Activated CD4-positive, alpha-beta T cell treated with anti-CD3 and anti-CD28 coated beads, Interleukin-2, amount 50 U/mL, for 1 hour (primary cell): ENCODE measurements at regions not wholly inside any gene's neighbourhood (a gene's known extent, or its start where the extent isn't known, plus 50 kb on each side); places are given as distances from the start of the nearest gene placed in this dataset.
"Not testable (repeated sequence)": the region's sequence is repeated elsewhere in the genome, so short reads cannot be mapped to it uniquely, and the experiment has no call there.

Source experiments
- DNase-seq: peaks from one replicate; pipeline ENCODE4 v3.0.0-alpha.2; 2020

- peak; percentile 29 for DNase-seq
Observed at GRCh38 chr6:169868458-169868857, 117.0 kb downstream of the ERMARD start.

DNA sequence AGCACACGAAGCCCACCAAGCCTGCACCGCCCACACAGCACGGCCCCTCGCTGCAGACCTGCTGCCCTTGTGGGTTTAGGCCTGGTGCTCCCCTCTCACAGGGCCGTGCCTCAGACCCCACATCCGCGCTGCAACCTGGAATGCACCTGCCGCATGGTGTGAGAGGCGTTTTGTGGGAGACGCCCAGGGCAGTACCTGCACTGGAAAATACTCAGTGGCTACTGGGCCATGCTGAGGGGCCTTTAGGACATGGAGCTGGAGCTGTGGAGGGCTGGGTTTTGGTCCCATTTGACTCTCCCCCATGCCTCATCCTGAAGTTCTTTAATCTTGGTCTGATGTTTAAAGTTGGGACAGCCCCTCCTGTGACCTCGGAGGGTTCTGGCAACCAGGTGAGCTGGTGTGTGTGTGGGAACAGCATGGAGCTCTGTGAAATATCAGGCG is 116.3 kb downstream of the ERMARD start:
- DNase-seq = no peak

DNA sequence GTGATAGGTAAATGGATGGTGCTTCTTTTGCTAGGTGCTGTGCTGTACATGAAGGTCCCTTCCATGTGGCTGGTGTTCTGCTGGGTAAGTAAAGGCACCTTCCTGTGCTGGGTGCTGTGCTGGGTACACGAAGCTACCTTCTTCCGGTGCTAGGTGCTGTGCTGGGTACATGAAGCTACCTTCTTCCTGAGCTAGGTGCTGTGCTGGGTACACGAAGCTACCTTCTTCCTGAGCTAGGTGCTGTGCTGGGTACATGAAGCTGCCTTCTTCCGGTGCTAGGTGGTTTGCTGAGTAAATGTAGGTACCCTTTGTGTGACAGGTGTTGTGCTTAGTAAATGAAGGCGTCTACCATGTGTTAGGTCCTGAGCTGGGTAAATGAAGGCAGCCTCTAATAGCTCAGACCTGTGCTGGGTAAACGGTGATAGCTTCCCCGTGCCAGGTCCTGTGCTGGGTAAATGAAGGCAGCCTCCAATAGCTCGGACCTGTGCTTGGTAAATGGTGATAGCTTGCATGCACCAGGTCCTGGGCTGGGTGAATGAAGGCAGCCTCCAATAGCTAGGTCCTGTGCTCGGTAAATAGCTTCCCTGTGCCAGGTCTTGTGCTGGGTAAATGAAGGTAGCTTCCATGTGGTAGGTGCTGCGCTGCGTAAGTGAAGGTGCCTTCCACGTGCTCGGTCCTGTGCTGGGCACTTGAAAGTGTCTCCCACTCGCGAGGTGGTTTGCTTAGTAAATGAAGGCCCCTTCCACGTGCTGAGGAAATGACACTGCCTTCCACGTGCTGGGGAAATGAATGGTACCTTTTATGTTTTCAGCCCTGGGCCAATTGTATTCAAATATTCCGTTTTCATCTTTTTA is 115.5 kb downstream of the ERMARD start:
- DNase-seq = no peak

GRCh38 chr6:169866140-169866534 is 114.7 kb downstream of the ERMARD start:
- DNase-seq = no peak

GRCh38 chr6:169865346-169866139 is 114.1 kb downstream of the ERMARD start:
- no peak for DNase-seq

DNA sequence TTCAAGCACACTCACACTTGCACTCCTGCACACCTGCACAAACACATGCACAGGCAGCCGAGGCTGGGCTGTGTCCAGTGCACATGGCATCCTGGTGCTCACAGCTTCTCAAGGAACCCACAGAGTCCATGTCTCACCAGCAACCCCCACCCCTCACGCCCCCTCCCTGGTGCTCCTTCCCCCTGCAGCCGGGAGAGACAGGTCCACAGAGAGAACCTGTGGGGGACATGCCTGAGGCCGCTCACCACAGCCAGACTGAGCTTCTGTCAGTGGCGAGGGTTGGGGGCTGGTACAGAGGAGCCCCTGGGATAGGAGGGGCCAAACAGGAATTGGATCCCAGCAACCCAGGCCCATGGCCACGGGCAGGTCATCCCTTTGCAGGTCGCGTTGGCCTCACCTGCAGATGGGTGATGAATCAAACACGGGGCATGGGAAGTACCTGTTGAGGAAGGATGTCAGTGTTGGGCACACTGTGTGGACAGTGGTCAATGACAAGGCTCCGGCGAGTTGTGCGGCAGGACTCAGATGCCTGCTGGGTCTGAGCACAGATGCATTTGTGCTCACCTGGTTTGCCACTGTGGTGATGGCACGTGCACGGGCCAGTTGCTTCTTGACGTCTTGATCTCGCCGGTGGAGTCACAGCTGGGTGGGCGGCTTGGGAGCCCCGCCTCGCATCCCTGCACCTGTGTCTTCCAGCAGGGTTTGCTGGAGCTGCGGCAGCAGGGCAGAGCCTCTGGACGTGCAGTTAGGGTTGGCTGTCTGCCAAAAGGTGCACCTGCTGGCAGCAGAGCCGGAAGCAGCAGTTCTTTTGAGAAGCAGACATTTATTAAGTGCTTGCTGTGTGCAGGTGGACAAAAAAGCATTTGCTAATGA is 113.0 kb downstream of the ERMARD start:
- no peak for DNase-seq

DNA sequence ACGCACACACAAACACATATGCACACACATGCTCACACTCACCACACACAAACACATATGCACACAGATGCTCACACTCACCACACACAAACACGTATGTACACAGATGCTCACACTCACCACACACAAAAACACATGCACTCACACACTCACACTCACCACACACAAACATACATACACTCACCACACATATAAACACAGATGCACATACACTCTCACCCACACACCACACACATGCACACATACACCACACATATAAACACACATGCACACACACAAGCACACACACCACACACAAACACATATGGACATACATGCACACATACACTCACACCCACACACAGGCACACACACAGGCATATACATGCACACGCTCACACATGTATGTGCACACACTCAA is 112.3 kb downstream of the ERMARD start:
- no peak for DNase-seq

DNA sequence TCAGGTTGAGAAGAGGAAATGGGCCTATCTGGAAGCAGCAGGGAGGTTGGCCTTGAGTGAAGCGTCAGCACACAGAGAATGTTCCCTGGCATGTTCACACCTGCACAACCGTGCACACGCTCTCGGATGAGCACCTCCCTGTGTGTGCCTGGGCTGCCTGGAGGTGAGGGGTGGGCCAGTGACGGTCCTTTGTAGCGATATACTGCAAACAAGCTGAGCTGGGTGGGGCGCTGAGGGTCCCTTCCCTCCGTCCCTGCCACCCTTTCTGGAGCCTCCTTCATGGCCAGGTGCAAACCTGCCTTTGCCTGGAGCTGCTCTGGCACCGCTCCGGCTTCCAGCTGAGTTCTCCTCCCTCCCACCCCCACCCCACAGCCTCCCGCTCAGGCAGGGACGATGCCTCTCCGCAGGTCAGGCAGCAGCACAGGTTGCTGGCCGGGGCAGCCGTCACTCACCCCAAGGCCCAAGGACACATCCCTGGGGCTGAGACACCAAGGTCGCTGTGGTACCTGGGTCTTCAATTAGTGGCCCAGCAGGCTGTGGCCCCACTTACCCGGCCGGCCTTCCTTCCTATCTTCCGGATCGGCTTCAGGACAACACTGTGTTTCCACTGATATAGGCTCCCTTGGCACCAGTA is 111.6 kb downstream of the ERMARD start:
- no peak for DNase-seq

- no peak for DNase-seq
Observed at GRCh38 chr6:169862043-169862891, 110.8 kb downstream of the ERMARD start.

DNA sequence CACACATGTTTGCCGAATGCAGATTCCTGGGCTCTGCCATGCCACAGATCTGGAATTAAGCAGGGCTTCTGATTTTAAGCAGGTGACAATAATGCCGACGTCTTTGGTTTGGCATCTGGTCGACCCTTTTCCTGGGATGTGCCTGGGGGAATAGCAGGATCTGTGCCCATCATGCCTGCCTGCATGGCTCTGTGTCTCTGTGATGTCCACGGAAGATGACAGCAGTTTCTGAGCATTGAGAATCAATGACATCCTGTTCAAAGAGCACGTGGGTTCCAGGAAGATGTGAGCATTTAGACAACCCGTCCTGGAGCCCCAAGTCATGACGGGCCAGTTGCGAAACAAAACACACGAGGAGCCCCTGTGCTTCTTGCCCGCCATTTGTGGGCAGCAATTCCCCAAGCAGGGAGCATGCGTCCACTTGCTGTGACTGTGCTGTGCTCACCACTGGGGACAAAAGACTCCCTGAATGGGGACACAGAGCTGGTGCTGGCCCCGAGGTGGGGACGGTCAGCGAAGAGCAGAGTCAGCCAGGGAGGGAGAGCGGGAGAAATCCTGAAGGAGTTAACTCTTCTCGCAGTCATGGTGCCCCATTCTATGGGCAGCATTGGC is 110.1 kb downstream of the ERMARD start:
- DNase-seq = no peak

DNA sequence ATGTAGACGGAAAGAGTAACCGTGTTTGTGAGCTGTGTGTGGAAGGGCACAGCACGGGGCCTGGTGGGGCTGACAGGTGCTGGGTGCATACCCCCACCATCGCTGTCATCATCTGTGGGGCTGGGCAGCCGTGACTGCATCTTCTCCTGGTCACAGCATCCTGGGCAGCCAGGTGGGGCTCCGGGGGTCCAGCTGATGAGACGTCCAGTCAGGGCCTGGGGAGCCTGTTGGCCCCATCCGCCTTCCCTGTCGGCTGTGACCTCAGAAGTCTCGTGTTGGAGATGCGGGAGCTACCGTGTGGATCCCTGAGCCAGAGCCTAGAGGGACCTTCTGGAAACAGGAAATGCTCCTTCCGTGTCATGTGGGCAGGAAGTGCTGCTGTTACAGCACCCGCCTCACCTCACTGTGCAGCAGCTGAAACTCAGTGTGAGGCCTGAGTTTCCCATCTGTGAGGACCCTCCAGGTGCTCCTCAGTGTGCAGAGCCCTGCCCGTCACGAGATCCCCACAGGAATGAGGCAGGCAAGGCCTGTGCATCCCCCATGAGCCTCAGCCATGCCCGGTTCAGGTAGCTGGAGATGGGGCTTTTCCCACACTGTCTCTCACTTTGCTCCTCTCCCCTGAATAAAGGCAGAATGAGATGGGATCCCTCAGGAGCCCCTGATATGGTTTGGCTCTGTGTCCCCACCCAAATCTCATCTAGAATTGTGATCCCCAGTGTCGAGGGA is 108.7 kb downstream of the ERMARD start:
- DNase-seq = no peak

DNA sequence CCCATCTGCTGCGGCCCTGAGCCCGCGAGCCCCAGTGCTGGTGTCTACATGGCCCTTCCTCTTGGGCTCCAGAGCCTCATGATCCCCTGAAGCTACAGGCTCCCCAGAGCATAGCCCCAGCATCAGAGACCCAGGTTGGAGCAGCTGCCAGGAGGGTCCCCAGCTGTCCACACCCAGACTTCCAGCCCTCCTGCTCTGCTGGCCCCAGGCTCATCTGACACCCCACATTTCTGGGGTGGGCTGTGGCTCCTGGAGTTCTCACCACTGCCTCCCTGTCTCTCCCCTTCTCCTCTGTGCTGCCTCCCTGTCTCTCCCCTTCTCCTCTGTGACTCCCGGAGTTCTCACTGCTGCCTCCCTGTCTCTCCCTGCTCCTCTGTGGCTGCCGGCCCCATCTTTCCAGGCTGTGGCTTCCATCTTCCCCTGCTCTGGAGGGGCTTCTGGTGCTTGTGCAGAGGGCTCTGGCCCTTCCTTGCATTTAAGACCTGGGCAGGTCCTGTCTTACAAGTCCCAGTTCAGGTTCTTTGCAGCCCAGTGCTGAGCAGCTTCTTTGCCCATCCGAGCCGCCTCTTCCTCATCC is 108.1 kb downstream of the ERMARD start:
- DNase-seq = no peak

DNA sequence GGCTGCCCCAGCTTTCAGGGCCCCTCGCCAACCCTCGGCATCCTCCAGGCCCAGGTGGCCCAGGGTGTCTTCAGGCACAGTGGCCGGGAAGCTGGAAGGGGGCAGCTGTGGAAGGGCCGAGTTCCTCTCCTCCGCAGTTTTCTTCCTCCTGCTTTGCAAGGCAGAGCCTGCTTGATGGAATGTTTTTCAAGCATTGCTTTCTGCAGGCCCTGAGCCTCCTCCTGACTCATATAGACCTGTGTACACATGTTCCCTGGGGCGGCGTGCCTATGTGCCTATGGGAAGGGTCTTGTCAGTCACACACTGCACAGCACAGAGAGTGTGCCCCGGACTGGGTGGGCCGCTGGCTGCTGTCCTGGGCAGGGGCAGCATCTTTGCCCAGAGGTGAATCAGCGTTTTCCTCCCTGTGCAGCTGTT is 107.5 kb downstream of the ERMARD start:
- no peak for DNase-seq

DNA sequence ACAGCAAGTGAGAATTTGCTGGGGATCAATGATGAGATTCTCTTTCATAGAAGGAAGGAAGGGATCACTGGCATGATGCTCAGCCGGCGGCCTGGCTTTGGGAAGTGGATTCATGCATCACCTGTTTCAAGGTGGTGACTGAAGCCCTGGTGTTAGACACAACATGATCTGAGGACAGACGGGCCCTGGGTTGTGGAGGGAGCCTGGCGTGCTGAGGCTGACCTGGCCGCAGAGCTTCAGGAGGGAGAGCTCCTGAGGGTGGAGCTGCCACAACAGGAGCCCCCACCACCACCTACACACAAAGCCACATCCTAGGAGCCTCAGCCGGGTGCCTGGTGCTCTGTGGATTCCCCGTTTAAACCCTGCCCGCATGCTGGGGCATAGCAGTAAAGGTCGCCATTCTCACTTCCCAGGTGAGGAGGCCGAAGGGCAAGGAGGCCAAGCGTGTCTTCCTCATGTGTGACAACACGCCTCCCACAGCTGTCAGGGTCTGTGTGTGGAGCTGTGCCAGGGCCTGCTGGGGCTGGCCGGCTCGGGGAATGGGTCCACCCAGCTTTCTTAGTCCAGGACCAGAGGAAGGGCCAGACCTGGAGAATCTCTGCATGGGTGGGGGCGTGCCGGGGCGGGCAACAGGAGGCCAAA is 107.0 kb downstream of the ERMARD start:
- no peak for DNase-seq

- DNase-seq = no peak
Observed at GRCh38 chr6:169857343-169858292, 106.2 kb downstream of the ERMARD start.

GRCh38 chr6:169856442-169857342 is 105.3 kb downstream of the ERMARD start:
- not testable (repeated sequence) for DNase-seq

DNA sequence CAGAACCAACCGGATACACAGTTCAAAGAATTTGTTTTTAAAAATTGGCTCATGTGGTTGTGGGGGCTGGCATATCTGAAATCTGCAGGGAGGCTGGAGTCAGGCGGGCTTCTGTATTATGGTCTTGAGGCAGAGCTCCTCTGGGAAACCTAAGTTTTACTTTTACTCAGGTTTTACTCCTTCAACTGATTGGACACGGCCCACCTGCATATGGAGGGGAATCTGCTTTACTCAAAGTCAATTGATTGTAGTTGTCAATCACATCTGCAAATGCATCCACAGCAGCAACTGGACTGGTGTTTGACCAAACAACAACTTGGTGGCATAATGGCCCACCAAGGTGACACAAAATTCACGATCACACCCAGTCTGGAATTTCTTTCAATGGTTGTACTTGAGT is 103.4 kb downstream of the ERMARD start:
- no peak for DNase-seq
